ENCODE measurements at regions not wholly inside any gene's neighbourhood (a gene's known extent, or its start where the extent isn't known, plus 50 kb on each side); places are given as distances from the start of the nearest gene placed in this dataset.

DNA sequence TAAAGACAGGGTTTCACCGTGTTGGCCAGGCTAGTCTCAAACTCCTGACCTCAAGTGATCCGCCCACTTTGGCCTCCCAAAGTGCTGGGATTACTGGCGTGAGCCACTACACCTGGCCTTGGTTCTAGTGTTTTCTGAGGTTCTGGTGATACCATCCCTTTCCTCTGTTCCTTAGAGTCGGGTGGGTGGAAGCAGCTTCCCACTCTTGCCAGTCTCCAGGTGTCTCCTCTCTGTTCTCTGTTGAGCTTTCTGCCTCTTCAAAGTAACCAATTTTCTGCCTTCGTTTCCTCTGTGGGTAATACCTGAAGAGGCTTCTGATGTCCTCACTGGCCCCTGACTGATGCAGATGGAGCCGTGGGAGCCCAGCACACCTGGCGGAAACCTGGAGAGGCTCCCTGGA lies 53.4 kb upstream of the LHX5 start:
- H3K36me3 Mint-ChIP-seq (ENCODE audit: unreplicated experiment) = no peaks in the 10 kb centered on the region
- TF ChIP-seq, protein P1, sequence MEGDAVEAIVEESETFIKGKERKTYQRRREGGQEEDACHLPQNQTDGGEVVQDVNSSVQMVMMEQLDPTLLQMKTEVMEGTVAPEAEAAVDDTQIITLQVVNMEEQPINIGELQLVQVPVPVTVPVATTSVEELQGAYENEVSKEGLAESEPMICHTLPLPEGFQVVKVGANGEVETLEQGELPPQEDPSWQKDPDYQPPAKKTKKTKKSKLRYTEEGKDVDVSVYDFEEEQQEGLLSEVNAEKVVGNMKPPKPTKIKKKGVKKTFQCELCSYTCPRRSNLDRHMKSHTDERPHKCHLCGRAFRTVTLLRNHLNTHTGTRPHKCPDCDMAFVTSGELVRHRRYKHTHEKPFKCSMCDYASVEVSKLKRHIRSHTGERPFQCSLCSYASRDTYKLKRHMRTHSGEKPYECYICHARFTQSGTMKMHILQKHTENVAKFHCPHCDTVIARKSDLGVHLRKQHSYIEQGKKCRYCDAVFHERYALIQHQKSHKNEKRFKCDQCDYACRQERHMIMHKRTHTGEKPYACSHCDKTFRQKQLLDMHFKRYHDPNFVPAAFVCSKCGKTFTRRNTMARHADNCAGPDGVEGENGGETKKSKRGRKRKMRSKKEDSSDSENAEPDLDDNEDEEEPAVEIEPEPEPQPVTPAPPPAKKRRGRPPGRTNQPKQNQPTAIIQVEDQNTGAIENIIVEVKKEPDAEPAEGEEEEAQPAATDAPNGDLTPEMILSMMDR (IDR thresholded peaks at IDR 0.05; ENCODE audit: partially characterized antibody, unreplicated experiment) = no peak
- H3K9me3 Mint-ChIP-seq (ENCODE audit: unreplicated experiment) = peaks cover 6% of the 10 kb centered on the region
- no peak overlapping the region for H3K27ac Mint-ChIP-seq (ENCODE audit: unreplicated experiment)
- H3K27me3 Mint-ChIP-seq (ENCODE audit: unreplicated experiment) = peaks cover 18% of the 10 kb centered on the region
- H3K4me1 Mint-ChIP-seq (ENCODE audit: low read depth, unreplicated experiment) = no peaks in the 10 kb centered on the region
- no peak overlapping the region for H3K4me3 Mint-ChIP-seq (ENCODE audit: unreplicated experiment)
- no peak for DNase-seq

DNA sequence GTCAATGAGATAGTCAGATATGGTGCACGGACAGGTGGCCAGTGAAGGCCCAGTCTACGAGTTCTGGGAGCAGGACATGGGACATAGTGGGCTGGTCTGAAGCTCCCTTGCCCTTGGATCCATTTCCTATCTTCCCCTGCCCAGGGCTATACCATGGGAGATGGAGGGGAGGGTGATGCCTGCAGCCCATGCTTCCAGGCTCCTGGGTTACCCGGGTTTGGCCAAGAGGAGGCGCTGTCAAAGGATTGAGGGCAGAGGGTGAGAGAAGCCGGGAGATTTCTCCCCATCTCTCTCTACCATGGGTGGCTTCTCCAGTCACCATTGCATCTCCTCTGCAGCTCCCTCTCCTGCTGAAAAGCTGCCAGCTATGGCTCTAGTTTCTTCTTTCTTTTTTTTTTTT lies 52.8 kb upstream of the LHX5 start:
- H3K36me3 Mint-ChIP-seq (ENCODE audit: unreplicated experiment) = no peaks in the 10 kb centered on the region
- H3K4me3 Mint-ChIP-seq (ENCODE audit: unreplicated experiment) = no peak overlapping the region
- TF ChIP-seq, protein P1 (IDR thresholded peaks at IDR 0.05; ENCODE audit: partially characterized antibody, unreplicated experiment) = no peak
- no peak for DNase-seq
- H3K27ac Mint-ChIP-seq (ENCODE audit: unreplicated experiment) = no peak overlapping the region
- peaks cover 6% of the 10 kb centered on the region for H3K9me3 Mint-ChIP-seq (ENCODE audit: unreplicated experiment)
- no peaks in the 10 kb centered on the region for H3K4me1 Mint-ChIP-seq (ENCODE audit: low read depth, unreplicated experiment)
- H3K27me3 Mint-ChIP-seq (ENCODE audit: unreplicated experiment) = peaks cover 21% of the 10 kb centered on the region

DNA sequence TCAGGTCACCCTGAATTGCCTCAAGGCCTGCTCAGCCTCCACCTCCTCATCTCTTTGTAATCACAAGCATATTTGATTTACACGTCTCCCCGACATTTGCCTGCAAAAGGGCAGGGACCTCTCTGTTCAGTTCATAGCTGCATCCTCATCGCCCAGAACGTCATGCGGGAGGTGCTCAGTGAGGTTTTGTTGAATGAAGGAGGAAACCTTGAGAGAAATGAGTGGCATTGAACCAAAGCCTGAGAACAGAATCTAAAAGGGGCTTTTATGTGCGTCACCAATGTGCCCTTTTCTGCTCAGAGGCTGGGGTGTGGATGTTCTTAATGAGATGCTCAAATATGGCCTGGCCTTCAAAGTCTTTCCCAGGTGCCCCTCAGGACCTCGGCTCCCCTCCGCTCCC lies 50.0 kb upstream of the LHX5 start:
- Mint-ChIP-seq H3K27me3 (ENCODE audit: unreplicated experiment) (peaks cover 30% of the 10 kb centered on the region), H3K4me1 (ENCODE audit: low read depth, unreplicated experiment) (no peaks in the 10 kb centered on the region), H3K27ac (ENCODE audit: unreplicated experiment) (no peak overlapping the region), H3K36me3 (ENCODE audit: unreplicated experiment) (peaks cover 7% of the 10 kb centered on the region), H3K4me3 (ENCODE audit: unreplicated experiment) (no peak overlapping the region), H3K9me3 (ENCODE audit: unreplicated experiment) (peaks cover 2% of the 10 kb centered on the region)
- DNase-seq = no peak
- TF ChIP-seq, protein P1 (IDR thresholded peaks at IDR 0.05; ENCODE audit: partially characterized antibody, unreplicated experiment) = no peak
